Choroid plexus epithelial cell (primary cell): ENCODE measurements at regions not wholly inside any gene's neighbourhood (a gene's known extent, or its start where the extent isn't known, plus 50 kb on each side); places are given as distances from the start of the nearest gene placed in this dataset.
A peak's percentile ranks its signal among the peaks of the same experiment; 100 is the strongest.
"Not testable (repeated sequence)": the region's sequence is repeated elsewhere in the genome, so short reads cannot be mapped to it uniquely, and the experiment has no call there.

Experiments used
- DNase-seq: peaks from one replicate; pipeline ENCODE4 v3.0.0-alpha.2; 2010; ENCODE audit warnings: low read depth
- H3K4me3 ChIP-seq: 2 replicates; pipeline ENCODE4 v1.5.1; 2011; ENCODE audit warnings: low read depth, mild to moderate bottlenecking, control low read depth, low read length, moderate library complexity
- CTCF ChIP-seq: conservative IDR thresholded peaks from 2 replicates; pipeline ENCODE4 v1.5.1; 2011; ENCODE audit warnings: low read depth, mild to moderate bottlenecking, control low read depth, inconsistent platforms, low read length, moderate library complexity

DNA sequence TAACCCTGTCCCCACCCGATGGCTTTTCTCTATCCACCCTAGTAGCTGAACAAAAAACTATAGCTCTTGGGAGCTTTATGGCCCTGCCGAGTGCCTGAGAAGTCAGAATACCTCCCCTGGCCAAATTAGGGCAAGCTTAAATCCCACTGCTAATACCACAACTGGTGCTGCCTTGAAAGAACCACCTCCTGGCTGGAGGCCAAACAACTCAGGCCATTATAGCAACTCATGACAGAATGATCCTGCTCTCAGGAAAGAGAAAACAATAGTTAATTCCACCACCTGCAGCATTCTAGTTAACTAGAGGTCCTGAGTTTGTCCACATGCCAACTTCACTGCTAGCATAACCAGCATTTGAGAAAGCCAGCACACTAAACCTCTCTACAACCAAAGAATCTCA lies 123.2 kb downstream of the RTP4 start:
- no peak for DNase-seq
- TF ChIP-seq CTCF = no peak
- no peak overlapping the region for H3K4me3 ChIP-seq

- no peak overlapping the region for H3K4me3 ChIP-seq
- DNase-seq = peak; percentile 43
- no peak for TF ChIP-seq CTCF
Observed at GRCh38 chr3:187490366-187490765, 122.2 kb downstream of the RTP4 start.

- DNase-seq = no peak
- no peak overlapping the region for H3K4me3 ChIP-seq
- no peak for TF ChIP-seq CTCF
Observed at GRCh38 chr3:187484547-187485295, 116.5 kb downstream of the RTP4 start.

DNA sequence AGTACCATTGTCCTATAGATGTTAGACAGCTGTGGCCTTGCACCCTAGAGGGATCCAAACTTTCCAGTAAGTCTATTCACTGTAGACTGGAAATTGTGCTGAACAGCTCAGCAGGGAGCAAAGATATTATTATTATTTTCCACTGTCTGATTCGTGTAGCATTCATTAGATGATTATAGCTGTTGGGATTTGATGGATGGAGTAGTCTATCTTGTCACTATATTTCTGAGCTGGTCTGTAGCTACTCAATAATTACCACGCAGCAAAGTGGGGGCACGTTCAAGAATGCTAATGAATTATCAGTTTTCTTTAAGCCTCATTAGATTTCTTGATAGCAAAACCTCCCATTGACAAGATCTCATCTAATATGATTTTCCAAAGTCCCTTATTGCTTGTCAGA lies 113.2 kb downstream of the RTP4 start:
- DNase-seq = no peak
- no peak for TF ChIP-seq CTCF
- no peak overlapping the region for H3K4me3 ChIP-seq

DNA sequence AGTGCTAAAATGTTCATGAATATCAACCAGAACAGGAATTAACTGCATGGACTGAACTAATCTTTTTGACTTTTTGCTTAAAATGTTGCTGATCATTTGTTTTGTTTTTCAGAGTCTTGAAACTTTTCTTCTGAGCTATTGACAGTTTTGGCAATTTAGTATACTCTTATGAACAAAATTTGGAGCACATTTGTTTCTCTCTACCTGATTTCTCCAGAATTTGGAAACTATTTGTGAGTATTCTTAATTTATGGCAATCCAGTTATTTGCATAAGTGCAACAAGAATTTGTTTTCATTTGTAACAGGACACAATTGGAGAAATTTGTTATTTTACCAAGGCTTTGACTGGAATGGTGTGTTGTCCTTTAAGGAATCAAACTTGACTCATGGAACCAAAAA lies 107.4 kb downstream of the RTP4 start:
- DNase-seq, H3K4me3 ChIP-seq: not testable (repeated sequence)

- H3K4me3 ChIP-seq = no peak overlapping the region
- DNase-seq = peak; percentile 3
- no peak for TF ChIP-seq CTCF
Observed at GRCh38 chr3:187473778-187474406, 105.7 kb downstream of the RTP4 start.

GRCh38 chr3:187466306-187466705 lies 98.1 kb downstream of the RTP4 start:
- DNase-seq, H3K4me3 ChIP-seq: not testable (repeated sequence)

DNA sequence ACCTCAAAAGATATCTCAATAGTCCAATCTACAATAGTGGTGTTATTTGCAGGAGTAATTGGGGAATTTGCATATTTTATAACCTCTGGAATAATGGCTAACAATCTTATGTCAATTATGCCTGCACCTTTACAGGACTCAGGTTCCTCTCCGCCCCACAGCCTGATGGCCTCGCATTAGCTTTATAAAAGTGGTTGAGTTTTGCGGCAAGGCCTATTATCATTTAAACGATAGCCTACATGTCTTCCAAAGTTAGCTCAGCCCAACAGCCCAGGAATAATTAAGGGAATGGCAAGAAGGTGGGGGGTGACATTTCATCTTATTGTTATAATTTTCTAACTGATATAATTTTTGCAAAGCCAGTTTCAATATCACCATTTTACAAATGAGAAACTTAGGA lies 97.3 kb downstream of the RTP4 start:
- TF ChIP-seq CTCF = no peak
- H3K4me3 ChIP-seq = no peak overlapping the region
- no peak for DNase-seq
